AG20443 (cell line): ENCODE measurements at regions not wholly inside any gene's neighbourhood (a gene's known extent, or its start where the extent isn't known, plus 50 kb on each side); places are given as distances from the start of the nearest gene placed in this dataset.
"Not testable (repeated sequence)": the region's sequence is repeated elsewhere in the genome, so short reads cannot be mapped to it uniquely, and the experiment has no call there.

Experiments
- DNase-seq: peaks from one replicate; pipeline ENCODE4 v3.0.0; 2012; ENCODE audit warnings: low spot score, mixed read lengths

DNA sequence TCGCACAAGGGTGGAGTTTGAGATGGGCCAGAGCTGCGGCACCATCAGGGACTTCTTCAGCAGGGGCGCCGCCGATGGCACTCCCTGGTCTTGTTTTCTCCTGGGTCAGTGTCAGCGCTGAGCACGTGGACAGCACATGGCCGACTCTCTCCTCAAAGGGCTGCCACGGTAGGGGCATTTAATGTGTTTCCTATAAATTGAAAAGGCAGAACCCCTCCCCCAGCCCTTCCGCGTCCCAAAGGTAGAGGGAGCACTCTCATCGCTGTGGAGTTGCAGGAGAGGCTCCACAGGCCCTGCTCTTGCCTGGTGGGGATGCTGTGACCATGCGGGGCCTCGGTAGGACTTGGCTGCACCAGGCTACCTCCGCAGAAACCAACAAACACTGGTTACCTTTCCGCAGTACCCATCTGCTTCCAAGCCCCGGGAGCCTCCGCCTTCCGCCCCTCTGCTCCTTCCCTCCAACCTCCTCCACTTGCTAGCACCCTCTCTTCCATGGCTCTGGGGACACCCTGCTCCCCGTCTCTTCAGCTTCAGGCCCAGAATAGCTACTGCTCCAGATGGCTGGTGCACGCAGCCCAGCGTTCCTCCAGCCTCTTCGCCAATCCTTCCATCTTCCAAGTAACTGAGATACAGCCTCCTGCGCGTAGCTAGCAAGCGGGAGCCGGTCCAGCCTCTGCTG lies 166.3 kb upstream of the ADCY1 start:
- no peak for DNase-seq

DNA sequence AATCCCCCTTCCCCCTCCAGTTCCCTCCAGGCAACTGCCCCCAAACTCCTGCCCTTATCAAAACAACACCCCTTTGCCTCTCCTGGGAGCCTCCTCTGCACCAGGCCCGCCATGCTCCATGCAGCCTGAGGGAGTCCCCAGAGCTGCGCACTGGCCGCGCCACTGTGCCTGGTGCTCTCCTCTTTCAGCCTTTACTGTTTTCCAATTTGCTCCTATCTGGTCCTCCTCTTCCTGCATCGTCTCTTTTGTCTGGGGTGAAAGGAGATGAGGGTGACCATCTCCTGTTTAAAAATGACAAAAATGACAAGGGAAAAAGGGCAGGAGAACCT lies 165.8 kb upstream of the ADCY1 start:
- no peak for DNase-seq

GRCh38 chr7:45410893-45411292 lies 163.3 kb upstream of the ADCY1 start:
- no peak for DNase-seq

GRCh38 chr7:45413419-45413818 lies 160.7 kb upstream of the ADCY1 start:
- no peak for DNase-seq

DNA sequence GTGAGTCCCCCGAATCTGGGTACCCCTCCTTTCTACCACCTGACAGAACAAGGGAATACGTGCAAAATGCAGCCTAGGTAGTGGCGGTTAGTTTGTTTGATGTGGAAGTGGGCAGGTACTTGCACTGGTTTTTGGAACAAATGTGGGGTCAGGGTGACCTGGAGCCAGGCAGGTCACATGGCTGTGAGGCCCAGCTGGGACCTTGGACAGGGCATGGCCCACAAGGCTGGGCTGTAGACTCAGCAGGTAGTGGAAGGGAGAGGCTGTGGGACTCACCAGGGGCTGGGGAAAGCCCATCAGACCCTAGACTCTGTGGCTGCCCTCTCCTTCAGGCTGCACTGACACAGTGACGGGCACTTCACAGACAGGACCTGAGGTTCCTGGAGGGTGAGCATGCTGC lies 159.9 kb upstream of the ADCY1 start:
- no peak for DNase-seq

GRCh38 chr7:45415265-45415664 lies 158.9 kb upstream of the ADCY1 start:
- no peak for DNase-seq

- DNase-seq: no peak
These were observed 157.3 kb upstream of the ADCY1 start for GRCh38 chr7:45416846-45417245.

DNA sequence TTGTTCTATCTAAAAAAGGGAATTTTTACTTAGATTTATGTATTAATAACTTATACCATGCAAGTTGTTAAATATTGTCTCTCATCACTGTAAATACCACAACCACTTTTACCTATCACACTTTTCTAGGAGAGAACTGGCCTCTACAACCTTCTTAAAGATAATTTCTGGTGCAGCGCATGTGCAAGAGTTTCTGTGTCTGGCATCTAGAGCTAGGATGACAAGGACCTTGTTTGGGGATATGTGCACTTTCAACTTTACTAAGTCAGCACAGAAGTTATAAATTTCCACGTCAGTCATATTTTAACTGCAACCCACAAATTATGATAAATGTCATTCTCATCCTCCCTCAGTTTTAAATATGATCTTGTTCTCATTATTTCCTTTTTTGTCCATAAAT lies 156.9 kb upstream of the ADCY1 start:
- DNase-seq: no peak

DNA sequence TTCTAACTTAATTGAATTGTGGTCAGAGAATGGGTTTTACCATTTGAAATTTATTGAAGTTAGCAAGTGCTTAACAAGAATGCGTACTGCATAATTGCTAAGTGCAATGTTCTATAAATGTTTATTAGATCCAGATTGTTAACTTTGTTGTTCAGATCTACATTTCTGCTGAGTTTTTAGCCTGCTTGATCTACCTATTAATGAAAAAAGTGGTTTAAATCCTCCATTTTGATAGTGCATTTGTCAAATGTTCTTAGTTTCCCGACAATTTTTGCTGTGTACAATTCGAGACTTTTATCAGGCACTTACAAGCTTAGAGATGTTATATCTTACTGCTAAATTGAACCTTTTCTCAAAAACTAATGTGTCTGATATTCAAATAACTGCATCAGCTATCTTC lies 156.4 kb upstream of the ADCY1 start:
- DNase-seq: no peak

GRCh38 chr7:45420843-45421495 lies 153.2 kb upstream of the ADCY1 start:
- peak; percentile 19 for DNase-seq

- no peak for DNase-seq
These were observed 152.4 kb upstream of the ADCY1 start for GRCh38 chr7:45421806-45422205.

- DNase-seq: no peak
These were observed 143.8 kb upstream of the ADCY1 start for GRCh38 chr7:45430397-45430796.

DNA sequence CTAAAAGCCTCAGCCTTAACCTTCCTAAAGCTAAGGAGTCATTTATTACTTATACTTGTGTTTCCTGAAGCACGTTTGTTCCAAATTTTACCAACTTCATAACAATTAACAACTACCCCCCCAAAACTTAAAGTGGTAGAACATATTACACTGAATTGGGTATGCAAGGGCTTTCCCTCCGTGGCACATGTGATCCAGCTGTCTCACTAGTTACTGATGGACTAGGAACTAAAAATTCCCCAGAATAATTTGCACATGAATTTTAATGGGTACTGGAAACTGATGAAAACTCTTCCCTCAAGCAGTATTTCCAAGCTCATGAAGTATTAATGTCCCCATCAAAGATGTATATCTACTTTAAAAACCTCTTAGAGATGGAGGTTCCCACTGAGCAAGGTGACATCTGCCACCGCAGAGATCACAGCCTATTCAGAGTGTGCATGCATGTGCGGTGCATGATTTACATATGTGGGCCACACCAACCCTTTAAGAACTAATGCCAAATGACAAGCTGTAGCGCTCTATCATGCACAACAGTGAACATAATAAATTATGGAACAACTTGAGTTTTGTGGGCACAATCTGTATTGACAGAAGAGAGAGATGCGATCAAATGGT lies 139.9 kb upstream of the ADCY1 start:
- no peak for DNase-seq

- no peak for DNase-seq
These were observed 139.0 kb upstream of the ADCY1 start for GRCh38 chr7:45435131-45435530.

GRCh38 chr7:45435846-45436245 lies 138.3 kb upstream of the ADCY1 start:
- peak; percentile 70 for DNase-seq

GRCh38 chr7:45440776-45441175 lies 133.4 kb upstream of the ADCY1 start:
- DNase-seq: not testable (repeated sequence)

GRCh38 chr7:45443263-45443662 lies 130.9 kb upstream of the ADCY1 start:
- no peak for DNase-seq

DNA sequence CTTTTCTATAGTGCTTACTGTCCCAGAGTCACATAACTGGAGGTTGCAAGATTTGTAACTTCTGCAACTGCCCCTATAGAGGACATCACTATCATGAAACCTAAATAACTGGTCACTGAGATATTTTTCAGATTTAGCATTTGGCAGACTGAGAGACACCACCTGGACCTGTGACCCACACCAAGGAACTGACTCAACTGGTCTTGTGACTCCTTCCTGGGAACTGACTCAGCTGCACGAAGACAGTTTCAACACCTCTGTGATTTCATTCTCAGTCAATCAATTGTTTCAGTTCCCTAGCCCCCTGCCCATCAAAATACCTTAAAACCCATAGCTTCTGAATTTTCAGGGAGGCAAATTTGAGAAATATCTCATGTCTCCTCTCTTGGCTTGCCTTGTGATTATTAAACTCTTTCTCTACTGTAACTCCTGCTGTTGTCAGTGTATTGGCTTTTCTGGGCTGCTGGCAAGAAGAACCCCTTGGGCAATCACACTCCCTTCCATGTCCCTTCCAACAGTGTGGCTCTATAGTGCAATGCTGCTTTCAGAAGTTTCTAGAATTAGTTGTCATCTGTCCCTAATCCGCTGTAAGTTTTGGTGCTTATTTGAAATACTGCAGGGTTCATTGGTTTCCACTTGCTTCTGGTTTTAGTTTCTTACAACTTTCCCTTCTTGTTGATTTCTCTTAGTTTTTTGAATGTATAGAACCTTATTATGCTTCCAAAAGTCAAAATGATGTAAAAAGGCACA lies 127.8 kb upstream of the ADCY1 start:
- DNase-seq: no peak

DNA sequence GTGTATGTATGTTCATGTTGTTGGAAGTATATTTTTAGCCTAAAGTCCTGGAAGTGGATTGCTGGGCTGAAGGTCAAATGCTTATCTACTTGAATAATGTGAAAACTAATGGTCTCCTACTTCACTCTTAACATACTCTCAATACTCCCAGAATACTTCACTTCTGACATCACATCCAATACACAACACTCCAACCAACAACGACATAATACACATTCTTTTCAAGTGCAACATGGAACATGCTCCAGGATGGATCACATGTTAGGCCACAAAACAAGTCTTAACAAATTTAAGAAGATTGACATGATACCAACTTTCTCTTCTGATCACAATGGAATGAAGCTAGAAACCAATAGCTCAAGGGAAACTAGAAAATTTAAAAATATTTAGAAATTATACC lies 126.9 kb upstream of the ADCY1 start:
- no peak for DNase-seq

GRCh38 chr7:45450571-45451204 lies 123.5 kb upstream of the ADCY1 start:
- no peak for DNase-seq

DNA sequence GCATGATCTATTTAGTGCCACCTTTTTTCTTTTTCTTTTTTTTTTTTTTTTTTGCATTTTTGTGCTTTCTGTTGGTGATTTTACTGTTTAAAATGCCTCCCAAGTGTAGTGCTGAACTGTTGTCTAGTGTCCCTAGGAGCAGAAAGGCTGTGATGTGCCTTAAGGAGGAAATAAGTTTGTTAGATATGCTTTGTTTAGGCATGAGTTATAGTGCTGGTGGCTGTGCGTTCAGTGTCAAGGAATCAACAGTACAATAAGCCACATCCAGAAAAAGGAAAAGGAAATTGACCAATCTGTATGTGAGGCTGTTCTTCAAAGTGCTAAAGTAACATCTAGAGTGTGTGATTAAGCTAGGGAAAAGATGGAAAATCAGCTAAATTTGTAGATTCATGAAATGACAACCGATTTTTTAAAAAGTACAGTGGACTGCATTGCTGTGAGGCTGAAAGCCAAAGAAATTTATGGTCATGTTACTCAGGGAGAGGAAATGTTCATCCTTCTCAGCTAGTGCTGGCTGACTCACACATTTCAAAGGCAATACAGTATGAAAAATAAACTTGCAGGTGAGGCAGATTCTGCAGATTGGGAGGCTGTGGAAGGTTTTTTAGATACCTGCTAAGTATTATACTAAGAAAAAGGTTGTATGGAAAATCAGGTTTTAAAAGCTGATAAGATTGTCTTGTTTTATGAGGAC lies 122.7 kb upstream of the ADCY1 start:
- no peak for DNase-seq

DNA sequence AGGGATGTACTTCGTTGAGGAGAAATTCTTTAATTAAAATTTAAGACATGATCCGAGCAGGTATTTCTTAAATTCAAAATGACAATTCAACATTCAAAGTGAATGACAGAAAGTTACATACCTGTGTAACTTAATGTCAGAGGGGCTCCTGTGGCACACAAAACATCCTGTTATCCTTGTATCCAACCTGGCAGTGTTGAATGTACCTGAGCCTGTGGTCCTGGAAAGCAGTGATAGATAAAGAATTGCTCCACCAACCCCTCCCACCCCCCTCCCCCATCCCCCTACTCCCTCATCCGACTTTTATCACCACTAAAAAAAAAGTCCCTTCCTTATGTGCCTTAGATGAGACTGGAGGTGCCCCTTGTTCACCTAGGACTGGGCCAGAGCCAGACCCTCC lies 119.4 kb upstream of the ADCY1 start:
- no peak for DNase-seq
